Spinal cord (tissue), 9 donors: ENCODE measurements at regions not wholly inside any gene's neighbourhood (a gene's known extent, or its start where the extent isn't known, plus 50 kb on each side); places are given as distances from the start of the nearest gene placed in this dataset.

Source experiments
- DNase-seq, 6 donors: peaks; one replicate each; pipeline versions ENCODE4 v3.0.0 to v3.0.0-alpha.2; 2013 to 2015; ENCODE audit warnings: low spot score in 6 of 6, low read depth in 4 of 6
- H3K27ac ChIP-seq: one replicate; pipeline ENCODE4 v1.5.1; 2013; ENCODE audit warnings: low read depth, low read length, control low read depth
- H3K27me3 ChIP-seq: one replicate; pipeline ENCODE4 v1.6.1; 2013; ENCODE audit warnings: low read length; ENCODE audit not compliant: control insufficient read depth, insufficient read depth
- H3K36me3 ChIP-seq: one replicate; pipeline ENCODE4 v1.6.1; 2013; ENCODE audit warnings: low read length; ENCODE audit not compliant: control insufficient read depth, insufficient read depth
- H3K4me1 ChIP-seq: one replicate; pipeline ENCODE4 v1.6.1; 2013; ENCODE audit warnings: low read length; ENCODE audit not compliant: control insufficient read depth, insufficient read depth
- H3K4me3 ChIP-seq: one replicate; pipeline ENCODE4 v1.5.1; 2013; ENCODE audit warnings: low read depth, low read length, control low read depth
- H3K9me3 ChIP-seq: one replicate; pipeline ENCODE4 v1.6.1; 2013; ENCODE audit warnings: low read length; ENCODE audit not compliant: control insufficient read depth, insufficient read depth
- WGBS: methylation state at CpG from one replicate; pipeline ENCODE4 v1.1.5; 2013; ENCODE audit warnings: missing lambda C conversion rate; ENCODE audit not compliant: insufficient coverage; 5-methylcytosine and 5-hydroxymethylcytosine counted together
- donor health status: healthy.

DNA sequence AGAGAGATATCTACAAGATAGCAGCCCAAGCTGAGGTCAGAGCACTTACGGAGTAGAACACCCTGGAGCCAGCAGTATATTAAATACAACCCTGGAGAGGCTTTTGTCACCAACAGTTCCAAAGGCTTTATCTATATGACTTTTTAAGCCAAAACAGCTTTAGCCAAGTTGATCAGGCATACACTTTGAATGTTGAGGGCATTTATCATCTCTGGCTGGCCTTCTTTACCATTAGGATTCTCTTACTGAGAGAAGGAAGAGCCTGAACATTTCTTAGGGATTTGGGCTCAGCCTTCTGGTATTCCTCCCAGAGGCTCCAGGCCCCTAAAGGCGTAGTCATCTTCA is 161.3 kb upstream of the RIMS1 start:
- Histone ChIP-seq H3K4me1 (no peaks in the 10 kb centered on the region), H3K9me3 (no peaks in the 10 kb centered on the region), H3K27me3 (no peaks in the 10 kb centered on the region), H3K27ac (no peak overlapping the region), H3K4me3 (no peak overlapping the region), H3K36me3 (no peaks in the 10 kb centered on the region)
- WGBS: no CpG with 5 or more reads among the region's 2 CpGs
- no peak for DNase-seq

DNA sequence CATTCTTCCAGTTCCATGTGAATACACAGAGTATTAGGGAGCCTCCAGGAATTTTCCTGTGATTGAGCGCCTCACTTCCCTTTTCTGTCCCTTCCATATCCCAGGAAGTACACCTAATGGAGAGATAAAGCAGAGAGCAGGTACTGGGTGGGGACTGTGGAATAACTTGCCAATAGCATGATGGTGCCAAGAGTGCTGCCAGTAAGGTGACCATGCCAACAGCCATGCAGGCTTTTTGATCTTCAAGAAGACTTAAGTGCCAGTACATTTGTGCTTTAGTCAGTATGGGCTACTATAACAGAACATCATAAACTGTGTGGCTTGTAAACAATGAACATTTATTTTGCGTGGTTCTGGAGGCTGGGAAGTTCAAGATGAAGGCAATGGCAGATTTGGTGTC is 160.2 kb upstream of the RIMS1 start:
- H3K36me3 ChIP-seq: no peaks in the 10 kb centered on the region
- WGBS: no CpG with 5 or more reads among the region's 2 CpGs
- H3K27me3 ChIP-seq: no peaks in the 10 kb centered on the region
- no peak overlapping the region for H3K4me3 ChIP-seq
- no peaks in the 10 kb centered on the region for H3K4me1 ChIP-seq
- H3K27ac ChIP-seq: no peak overlapping the region
- H3K9me3 ChIP-seq: no peaks in the 10 kb centered on the region
- no peak for DNase-seq

DNA sequence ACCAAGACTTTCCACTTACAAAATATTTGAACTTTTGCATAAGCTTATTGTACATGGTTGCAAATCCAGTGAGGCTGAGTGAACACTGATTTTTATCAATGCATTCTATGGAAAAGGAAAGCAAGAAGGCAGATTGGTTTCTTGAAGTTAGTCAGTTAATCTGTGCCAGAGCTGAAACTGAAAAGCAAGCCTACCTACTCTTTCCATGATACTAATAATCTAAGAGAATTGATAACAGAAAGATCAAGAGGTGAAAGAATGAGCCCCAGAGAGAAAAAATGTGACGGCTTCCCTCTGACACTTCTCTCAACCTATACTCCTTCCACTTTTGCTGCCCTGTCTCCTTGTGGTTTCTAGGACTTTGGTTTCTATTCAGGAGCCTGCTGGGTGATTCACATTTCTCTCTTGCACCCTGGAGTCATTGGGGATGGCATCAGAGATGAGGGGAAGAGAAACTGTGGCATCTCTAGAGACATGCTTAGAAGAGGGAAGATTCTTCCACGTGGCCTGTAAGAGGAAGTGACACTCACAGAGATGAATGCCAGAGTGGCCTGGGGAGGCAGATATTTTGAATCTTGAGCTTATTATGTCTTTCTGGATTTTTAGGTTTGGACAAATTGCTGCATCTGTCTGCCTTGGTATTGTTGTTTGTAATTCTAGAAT is 158.6 kb upstream of the RIMS1 start:
- Histone ChIP-seq H3K27ac (no peak overlapping the region), H3K4me3 (no peak overlapping the region), H3K36me3 (no peaks in the 10 kb centered on the region), H3K27me3 (no peaks in the 10 kb centered on the region), H3K4me1 (no peaks in the 10 kb centered on the region), H3K9me3 (no peaks in the 10 kb centered on the region)
- DNase-seq: no peak
- 25% methylated on average over 1 of the region's 2 CpGs for WGBS

DNA sequence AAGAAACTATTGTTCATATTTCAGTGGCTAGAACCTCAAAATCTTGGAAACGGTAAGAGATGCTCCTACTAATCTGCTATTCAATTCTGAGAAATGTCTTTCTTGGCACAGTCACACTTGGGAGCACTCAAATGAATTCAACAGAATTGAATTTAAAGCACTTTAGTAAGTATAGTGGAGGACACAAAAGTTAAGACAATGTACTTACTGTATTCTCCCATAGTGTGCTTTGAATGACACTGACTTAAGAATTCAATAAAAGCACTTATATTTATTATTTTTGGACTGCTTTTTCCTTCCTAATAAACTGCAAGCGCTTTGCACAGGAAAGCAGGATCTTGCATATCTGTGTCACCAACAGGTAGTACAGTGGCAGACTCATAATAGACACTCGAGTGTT is 156.1 kb upstream of the RIMS1 start:
- H3K4me3 ChIP-seq: no peak overlapping the region
- WGBS: no CpG with 5 or more reads among the region's 3 CpGs
- no peaks in the 10 kb centered on the region for H3K36me3 ChIP-seq
- H3K27ac ChIP-seq: no peak overlapping the region
- no peaks in the 10 kb centered on the region for H3K4me1 ChIP-seq
- no peak for DNase-seq
- no peaks in the 10 kb centered on the region for H3K27me3 ChIP-seq
- H3K9me3 ChIP-seq: no peaks in the 10 kb centered on the region

DNA sequence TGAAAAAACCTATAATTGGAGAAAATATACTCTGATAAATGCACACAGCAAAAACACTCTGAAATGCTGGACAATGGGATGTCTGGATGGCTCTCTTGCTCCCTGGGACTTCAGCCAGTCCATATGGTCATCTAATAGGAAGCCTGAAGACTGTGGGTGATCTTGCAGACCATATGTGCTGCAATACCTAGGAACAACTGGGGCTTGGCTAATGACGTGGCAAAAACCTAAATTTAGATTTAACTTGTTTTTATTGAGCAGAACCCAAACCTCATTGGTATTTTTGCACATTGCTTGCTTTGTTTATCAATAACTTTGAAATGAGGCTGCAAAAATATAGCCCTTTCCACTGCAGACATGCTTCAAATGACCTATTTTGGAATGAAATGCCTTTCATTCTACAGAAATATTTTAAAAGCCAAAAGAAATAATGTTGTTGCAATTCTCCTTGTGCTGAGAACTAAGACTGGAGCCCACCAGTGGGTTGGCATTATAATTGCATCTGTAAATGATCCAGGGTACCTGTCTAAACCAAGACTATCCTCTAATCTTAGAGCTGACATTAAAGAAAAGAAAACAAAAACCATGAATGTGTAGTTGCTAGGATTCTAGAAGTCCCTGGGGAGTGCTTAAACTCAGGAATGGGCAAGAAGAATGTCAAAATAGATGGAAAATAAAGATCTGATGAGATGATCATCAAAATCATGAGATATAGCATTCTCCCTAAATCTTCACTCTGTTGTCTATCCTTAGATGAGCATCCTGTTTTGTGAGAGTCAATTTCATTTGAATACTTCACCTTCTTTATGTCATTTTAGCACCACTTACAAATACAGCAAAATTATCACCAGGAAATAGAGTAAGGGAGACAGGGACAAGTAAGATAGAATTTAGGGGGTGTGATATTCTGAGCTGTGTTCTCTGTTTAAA is 152.1 kb upstream of the RIMS1 start:
- no peak overlapping the region for H3K4me3 ChIP-seq
- DNase-seq: no peak
- no CpG with 5 or more reads among the region's 1 CpG for WGBS
- H3K4me1 ChIP-seq: no peaks in the 10 kb centered on the region
- H3K9me3 ChIP-seq: no peaks in the 10 kb centered on the region
- no peaks in the 10 kb centered on the region for H3K36me3 ChIP-seq
- H3K27ac ChIP-seq: no peak overlapping the region
- no peaks in the 10 kb centered on the region for H3K27me3 ChIP-seq

DNA sequence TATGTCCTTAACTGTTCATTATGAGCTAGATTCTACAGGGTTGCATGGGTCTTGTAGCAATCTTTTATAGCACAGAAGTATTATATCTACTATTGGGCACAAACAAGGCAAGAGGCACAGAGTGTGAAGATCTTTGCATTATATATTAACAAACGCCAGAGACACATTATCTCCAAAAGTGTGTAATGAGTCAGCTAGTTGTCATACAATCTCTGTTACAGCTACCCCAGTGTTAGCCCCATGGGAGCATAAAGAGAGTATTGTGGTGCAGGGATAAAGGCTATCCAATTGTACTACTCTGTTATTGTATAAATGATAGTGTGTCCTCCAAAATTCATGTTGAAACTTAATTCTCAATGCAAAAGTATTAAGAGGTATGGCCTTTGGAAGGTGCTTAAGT is 148.4 kb upstream of the RIMS1 start:
- Histone ChIP-seq H3K4me3 (no peak overlapping the region), H3K4me1 (no peaks in the 10 kb centered on the region), H3K27me3 (no peaks in the 10 kb centered on the region), H3K36me3 (no peaks in the 10 kb centered on the region), H3K27ac (no peak overlapping the region), H3K9me3 (no peaks in the 10 kb centered on the region)
- no CpG with 5 or more reads among the region's 1 CpG for WGBS
- DNase-seq: no peak

DNA sequence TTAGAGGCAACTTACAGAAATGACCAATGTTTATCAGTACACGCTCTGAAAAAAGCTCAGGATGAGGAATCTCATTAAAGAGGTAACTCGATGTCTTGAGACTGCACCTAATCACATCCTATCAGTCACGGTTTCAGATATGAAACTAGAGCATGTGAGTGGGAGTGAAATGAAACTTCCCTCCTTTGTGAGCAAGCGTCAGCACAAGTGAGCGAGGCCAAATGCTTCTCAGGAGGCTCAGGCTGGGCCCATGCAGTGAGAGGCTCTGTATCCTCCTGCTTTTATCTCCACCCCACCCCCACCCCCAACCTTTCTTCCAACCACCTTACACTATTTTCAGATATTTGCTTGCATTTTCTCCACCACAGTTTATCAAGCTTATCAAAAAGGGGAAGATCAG is 140.8 kb upstream of the RIMS1 start:
- DNase-seq: peak in 1 of 6 donors; percentile 30
- H3K4me3 ChIP-seq: no peak overlapping the region
- 89% methylated on average over 2 of the region's 5 CpGs for WGBS

DNA sequence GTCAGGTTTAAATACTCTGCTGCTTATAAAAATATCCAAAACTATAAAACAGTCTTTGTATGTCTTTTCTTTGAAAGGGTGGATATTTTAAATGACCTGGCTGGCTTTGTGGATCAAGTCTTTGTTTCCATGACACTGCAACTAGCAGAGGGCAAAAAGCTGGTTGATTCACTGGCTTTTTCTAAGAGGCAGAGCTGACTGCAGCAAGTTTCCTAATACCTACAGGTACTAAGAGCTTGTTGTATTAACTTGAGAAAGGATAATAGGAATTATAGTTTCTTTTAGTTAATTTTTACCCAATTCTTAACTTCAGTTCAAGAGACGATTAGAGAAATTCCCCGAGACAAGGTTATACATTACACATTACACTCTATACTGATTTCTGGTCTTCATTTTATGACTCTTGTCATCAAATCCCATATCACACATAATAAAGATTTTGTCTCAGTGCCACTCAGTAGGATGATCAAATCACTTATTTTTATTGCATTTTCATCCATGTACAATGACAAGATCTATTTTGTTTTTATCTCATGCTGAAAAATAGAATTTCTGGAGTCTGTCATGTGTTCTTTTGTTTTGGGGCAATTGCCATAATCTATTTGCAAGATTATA is 120.1 kb upstream of the RIMS1 start:
- H3K9me3 ChIP-seq: no peaks in the 10 kb centered on the region
- no peak overlapping the region for H3K4me3 ChIP-seq
- H3K27ac ChIP-seq: no peak overlapping the region
- H3K36me3 ChIP-seq: no peaks in the 10 kb centered on the region
- H3K27me3 ChIP-seq: no peaks in the 10 kb centered on the region
- peak in 2 of 6 donors; percentile 2 to 20 for DNase-seq
- no peaks in the 10 kb centered on the region for H3K4me1 ChIP-seq
- WGBS: 67% methylated on average over 1 of the region's 2 CpGs

More for the DNA sequence above, 140.8 kb upstream of the RIMS1 start:
- no peaks in the 10 kb centered on the region for H3K9me3 ChIP-seq
- no peak overlapping the region for H3K27ac ChIP-seq
- no peaks in the 10 kb centered on the region for H3K27me3 ChIP-seq
- no peaks in the 10 kb centered on the region for H3K36me3 ChIP-seq
- no peaks in the 10 kb centered on the region for H3K4me1 ChIP-seq

DNA sequence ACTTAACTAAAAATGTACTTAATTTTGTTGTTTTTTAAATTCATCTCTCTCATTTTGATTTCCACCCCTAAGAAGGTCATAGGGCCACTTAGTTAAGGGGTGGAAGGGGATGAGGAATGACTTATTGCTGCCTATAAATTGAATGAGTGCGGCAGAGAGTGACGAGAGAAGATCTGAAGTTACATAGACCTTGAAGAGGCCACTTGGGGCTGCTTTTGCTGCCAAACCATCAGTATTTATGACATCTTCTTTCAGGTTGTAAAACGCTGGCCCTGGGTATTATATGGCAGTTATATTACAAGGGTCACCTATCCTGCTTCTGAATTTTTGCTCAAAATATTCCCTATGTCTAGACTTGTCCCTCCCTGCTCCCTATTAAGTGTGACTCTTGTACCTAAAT is 119.6 kb upstream of the RIMS1 start:
- Histone ChIP-seq H3K9me3 (no peaks in the 10 kb centered on the region), H3K36me3 (no peaks in the 10 kb centered on the region), H3K4me3 (no peak overlapping the region), H3K27ac (no peak overlapping the region), H3K27me3 (no peaks in the 10 kb centered on the region), H3K4me1 (no peaks in the 10 kb centered on the region)
- DNase-seq: peak in 1 of 6 donors; percentile 9
- no CpG with 5 or more reads among the region's 3 CpGs for WGBS
